C4-2B (cell line): ENCODE measurements at regions not wholly inside any gene's neighbourhood (a gene's known extent, or its start where the extent isn't known, plus 50 kb on each side); places are given as distances from the start of the nearest gene placed in this dataset.

Experiments
- ZFX ChIP-seq: fragments of 450-650 bp; IDR thresholded peaks from 2 replicates; pipeline ENCODE4 v1.6.1; 2017
- TF ChIP-seq, protein P1 (sequence below): fragments of 450-650 bp; conservative IDR thresholded peaks from 2 replicates; pipeline ENCODE4 v1.5.1; 2017; ENCODE audit warnings: mild to moderate bottlenecking

DNA sequence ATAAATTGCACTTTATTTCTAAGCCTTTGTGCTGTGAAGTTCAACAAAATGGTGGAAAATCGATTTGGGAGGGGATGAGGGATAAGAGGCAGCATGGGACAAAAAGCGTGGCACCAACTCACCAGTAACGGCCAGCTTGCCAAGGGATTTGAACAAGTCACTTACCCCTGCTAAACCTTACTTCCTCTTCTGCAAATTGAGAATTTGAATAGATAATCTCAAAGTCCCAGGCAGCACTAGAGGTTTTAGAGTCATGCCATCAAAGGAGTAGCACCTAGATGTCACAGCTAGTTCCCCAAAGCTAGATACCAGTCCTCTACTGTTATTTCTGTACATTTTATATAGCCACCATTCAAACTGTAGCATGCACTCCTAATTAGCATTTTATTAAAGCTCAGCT lies 83.7 kb upstream of the VRK2 start:
- TF ChIP-seq, protein P1, sequence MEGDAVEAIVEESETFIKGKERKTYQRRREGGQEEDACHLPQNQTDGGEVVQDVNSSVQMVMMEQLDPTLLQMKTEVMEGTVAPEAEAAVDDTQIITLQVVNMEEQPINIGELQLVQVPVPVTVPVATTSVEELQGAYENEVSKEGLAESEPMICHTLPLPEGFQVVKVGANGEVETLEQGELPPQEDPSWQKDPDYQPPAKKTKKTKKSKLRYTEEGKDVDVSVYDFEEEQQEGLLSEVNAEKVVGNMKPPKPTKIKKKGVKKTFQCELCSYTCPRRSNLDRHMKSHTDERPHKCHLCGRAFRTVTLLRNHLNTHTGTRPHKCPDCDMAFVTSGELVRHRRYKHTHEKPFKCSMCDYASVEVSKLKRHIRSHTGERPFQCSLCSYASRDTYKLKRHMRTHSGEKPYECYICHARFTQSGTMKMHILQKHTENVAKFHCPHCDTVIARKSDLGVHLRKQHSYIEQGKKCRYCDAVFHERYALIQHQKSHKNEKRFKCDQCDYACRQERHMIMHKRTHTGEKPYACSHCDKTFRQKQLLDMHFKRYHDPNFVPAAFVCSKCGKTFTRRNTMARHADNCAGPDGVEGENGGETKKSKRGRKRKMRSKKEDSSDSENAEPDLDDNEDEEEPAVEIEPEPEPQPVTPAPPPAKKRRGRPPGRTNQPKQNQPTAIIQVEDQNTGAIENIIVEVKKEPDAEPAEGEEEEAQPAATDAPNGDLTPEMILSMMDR = no peak
- TF ChIP-seq ZFX = no peak
